DMS53 (cell line): ENCODE measurements at regions not wholly inside any gene's neighbourhood (a gene's known extent, or its start where the extent isn't known, plus 50 kb on each side); places are given as distances from the start of the nearest gene placed in this dataset.
"Not testable (repeated sequence)": the region's sequence is repeated elsewhere in the genome, so short reads cannot be mapped to it uniquely, and the experiment has no call there.

Experiments
- DNase-seq: peaks from one replicate; lab custom pipeline; 2025; lab: John Stamatoyannopoulos, UW

DNA sequence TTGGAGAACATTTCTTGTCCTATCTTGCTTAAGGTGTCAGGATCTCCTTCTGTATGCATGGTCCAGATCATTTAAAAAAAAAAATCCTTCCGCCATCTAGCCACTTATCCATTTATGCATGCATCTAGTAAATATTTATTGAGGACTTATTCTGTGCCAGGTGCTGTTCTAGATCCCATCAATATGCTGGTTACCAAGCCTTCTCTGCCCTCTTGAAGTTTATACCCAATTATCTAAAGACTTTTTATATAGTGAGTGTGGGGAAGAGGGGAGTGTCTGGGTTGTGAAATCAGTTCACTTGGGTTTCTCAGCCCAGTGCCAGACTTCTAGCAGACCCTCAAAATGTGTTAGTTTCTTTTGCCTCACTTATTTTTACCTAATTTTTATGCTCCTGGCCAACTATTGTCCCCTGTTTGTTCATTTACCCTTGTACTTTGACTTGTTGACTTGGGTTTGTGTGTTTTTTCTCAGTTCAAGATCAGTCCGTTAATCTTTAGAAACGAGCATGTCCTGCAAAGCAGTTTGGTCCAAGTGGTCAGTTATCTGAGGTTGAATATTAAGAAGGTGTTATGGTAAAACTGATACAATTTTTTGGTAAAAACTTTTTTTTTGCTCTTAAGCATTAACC is 488.9 kb downstream of the PCNX1 start:
- DNase-seq = peak; percentile 49

DNA sequence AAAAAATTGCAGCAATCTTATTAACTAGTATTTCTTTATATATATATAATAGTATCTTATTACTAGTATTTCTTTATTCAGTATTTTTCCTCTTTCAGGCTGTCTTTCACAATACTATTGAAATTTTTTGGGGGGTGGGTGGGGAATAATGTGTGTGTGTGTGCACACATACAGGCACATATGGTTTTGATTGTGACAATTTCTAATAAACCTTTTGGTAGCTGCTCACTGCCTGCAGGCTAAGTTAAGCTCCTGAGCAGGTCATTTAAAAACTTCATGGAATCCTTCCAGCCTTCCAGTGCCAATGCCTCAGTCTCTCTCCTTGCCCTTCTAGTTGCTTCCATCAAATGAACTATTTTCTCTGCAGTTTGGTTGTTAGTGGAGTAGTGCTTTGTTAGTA is 490.1 kb downstream of the PCNX1 start:
- no peak for DNase-seq

DNA sequence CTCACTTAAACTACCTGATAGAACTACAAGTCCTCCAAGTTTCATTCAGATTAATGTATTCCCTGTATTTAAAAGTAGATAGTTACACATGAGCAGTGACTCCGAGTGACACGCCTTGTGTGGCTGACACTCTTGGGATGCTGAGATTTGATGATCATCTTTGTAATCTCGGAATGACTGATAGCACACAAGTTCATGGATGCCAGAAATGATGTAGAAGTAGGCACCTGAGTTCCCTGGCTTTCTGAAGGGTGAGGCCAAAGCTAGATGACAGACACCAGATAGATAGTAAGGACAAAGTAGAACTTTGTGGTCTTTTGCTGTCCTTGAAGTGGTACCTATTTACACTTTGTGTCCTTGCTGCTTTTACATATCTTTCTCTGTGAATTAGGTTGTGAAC is 491.2 kb downstream of the PCNX1 start:
- no peak for DNase-seq

DNA sequence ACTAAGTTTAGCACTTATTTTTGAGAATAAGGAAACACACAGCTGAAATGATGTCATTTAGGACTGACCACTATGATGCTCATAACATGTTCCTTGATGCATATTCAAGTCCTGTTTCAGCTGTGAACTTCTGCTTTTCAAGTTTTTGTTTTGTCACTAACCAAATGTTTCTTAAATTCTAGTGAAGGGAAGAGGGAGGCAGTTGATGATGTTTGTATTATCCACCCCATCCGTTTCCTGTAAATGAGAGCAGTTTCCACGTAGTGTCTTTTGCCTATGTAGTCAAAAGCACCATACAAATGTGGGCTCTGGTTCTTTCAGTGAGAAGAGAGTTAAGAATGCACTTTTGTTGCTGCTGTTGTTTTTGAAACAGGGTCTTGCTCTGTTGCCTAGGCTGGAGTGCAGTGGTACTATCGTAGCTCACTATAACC is 491.8 kb downstream of the PCNX1 start:
- no peak for DNase-seq

DNA sequence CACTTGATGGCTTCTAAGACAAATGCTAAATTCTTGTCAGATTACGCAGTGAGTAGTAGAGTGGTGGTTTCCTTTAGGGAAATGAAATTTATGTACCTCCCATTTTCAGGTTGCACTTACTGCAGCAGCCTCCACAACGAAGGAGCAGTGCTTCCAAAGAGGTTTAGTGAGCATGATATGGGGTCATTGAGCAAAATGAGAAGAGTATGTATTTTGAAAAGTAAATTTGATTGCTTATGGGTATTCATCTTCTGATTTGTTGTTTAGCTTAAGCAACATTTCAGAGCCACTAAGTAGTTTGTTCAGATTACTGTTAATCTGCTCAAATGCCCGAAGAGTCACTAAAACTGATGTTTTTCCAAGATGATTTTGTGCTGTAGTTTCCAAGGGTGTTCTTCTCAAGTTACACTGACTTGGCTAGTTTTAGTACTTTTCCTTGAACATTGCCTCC is 493.6 kb downstream of the PCNX1 start:
- DNase-seq = no peak

DNA sequence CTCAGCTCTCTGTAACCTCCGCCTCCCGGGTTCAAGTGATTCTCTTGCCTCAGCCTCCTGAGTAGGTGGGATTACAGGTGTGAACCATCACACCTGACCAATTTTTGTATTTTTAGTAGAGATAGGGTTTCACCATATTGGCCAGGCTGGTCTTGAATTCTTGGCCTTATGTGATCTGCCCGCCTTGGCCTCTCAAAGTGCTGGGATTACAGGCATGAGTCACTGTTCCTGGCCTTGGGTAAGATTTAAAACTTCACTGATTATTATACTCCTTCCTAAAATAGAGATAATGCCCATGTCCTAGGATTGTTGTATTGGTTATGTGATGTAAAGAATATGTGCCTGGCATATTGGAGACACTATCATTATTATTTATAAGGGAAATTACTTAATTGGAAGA is 495.2 kb downstream of the PCNX1 start:
- DNase-seq = not testable (repeated sequence)

DNA sequence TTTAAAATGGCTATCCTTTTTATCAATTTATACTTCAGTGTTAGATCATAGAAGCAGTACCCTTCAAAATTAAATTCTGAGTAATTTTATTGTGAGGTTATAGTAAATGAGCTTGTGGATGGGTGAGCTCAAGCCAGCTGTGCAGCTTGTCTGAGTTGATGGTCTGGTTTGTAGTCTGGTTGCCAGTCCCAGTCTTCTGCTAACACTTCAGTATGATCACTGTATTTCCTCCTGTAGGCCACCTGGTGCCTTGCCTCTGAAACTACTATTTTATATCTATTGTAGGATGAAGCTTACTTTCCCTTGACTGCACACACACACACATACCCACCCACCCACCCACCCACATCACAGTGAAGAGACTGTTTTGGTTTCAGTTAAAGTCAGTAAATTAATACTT is 496.4 kb downstream of the PCNX1 start:
- DNase-seq = peak; percentile 69

- DNase-seq = no peak
Observed at GRCh38 chr14:71405676-71406075, 498.4 kb downstream of the PCNX1 start.

- no peak for DNase-seq
Observed at GRCh38 chr14:71408362-71409030, 501.2 kb downstream of the PCNX1 start.

DNA sequence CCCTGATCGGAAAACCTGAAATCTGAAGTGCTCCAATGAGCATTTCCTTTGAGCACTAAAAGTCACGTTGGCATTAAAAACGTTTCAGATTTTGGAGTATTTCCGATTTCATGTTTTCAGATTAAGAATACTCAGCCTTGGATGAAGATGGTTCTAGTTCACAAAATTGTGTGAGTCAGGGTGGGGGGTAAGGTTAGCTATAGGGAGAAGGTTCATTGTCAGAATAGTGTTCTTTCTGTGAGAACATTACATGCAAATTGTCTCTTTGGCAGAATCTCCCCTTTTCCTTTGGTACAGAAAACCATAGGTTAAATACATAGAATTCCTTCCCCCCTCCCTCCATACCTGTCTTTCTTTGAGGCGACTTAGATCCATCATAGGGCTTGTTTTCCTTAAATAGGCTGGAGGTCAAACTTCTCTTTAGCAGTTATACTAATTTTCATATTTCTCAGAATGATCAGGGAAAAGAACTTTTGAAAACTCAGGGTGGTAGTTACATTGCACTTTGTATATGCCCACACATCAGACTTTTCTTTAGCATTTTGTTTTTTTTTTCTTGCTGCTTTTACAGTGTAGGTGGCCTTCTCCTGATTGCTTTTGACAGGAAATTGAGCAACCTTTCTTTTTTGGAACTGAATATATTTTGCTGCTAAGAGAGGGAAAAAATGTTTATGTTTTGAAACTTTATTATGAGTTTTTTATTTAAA is 503.5 kb downstream of the PCNX1 start:
- no peak for DNase-seq

DNA sequence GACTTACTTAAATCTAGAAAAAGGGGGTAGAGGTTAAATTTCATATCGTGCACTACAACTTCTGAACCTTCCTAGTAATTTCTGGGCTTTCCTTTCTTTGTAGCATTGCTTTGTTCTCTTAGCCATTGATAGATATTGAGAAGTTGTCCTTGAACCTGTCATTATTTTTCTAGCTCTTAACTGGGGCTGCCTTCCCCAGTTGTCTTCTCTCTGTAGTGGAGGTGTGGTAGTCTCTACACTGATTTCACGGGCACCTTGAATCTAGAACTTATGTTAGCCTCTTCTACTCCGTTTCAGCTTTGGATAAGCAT is 504.0 kb downstream of the PCNX1 start:
- DNase-seq = no peak

DNA sequence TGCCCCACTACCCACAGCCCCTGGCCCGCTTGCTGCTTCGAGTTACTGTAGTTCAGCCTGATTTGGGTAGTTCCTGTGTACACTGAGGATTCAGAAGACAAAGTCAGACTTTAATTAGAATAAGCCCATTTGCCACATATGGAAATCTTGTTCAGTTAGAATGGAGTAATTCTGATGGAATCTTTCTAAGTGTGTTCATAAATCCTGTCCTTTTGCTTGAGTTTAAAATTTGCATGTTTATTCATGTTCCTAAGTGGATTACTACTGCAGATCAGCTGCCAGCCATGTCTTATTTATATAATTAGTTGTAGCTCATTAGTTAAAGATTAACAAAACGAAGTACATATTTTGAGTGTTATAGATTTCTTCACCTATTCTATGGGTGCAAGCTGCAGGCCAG is 504.5 kb downstream of the PCNX1 start:
- no peak for DNase-seq

GRCh38 chr14:71414631-71415403 is 507.6 kb downstream of the PCNX1 start:
- no peak for DNase-seq

DNA sequence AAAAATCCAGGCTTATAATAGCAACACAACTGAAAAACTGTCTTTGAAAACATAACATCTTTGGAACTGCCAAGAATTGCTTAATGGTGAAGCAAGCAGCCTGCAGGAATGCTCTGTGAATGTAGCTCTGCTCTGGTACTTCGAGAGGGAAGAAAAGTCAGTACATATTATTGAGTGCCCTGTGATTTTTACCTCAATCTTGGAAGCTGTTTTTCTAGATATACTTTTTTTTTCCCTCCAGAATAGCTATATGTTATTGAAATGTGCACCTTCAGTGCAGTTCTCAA is 508.1 kb downstream of the PCNX1 start:
- DNase-seq = no peak

DNA sequence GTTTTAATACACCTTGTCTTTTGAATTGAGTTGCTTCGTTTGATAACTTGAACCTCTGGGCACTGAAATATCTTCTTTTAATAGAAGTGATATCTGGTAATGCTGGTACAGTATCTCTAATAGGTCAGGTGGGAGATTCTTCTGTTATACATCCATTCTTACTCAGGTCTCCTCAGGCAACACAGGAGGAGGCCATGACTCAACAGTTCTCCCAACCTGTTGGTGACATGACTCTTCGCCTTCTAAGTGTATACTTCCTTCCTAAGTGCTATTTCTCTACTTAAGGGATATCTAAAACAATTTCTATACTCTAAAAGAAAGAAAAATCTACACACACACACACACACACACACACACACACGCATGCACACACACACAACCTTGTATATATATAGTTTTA is 509.1 kb downstream of the PCNX1 start:
- DNase-seq = no peak

DNA sequence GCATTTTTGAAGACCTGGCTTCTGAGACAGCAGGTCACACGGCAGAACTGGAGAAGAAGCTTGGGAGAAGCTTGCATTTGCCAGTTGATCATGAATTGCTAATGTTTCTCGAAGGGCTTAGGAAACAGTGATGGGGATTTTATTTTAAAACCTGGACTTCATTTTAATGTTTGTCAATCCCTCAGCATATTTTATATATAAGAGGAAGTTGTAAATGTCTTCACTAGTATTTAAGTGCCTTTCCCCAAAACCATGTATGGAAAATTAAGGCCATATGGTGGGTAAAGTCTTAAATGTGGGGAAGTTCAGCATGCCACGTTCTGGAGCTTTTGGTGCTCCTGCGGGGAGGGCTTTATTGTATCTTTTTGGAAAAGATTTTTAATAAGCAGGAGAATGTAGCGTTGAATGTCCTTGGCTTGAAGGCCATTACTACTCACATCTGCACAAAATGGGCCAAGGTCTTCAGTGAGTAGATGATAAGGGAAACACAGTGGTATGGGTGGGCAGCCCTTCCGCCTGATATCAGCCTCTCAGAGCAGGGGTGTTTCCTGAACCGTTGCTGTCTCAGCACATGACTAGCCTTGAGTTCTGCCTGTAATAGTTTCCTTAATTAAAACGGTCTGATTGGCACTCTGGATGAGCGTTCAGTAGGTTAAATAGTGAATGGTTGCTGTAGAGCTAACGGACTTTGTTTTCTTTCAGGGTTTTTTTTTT is 511.4 kb downstream of the PCNX1 start:
- DNase-seq = no peak

DNA sequence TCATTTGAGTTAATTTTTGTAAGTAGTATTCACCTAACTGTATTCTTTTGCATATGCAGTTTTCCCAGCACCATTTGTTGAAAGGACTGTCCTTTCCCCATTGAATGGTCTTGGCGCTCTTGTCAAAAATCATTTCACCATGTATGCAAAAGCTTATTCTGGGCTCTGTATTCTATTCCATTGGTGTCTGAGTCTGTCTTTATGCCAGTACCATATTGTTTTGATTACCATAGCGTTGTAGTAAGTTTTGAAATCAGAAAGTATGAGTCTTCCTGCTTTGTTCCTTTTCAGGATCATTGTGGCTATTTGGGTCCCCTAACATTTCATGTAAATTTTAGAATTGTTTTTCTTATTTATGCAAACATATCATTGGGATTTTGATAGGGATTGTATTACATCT is 508.7 kb upstream of the RGS6 start:
- no peak for DNase-seq

DNA sequence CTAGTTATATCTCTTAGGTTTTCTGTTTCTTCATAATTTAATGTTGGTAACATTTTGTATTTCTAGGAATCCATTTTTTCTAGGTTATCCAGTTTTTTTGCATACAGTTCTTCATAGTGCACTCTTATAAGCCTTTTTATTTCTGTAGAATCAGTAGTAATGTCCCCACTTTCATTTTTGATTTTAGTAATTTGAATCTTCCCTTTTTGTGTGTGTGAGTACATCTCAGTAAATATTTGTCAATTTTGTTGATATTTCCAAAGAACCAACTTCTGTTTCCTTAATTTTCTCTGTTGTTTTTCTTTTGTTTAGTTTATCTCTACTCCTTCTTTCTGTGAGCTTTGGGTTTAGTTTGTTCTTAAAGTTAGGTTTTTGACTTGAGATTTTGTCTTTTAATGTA is 507.3 kb upstream of the RGS6 start:
- no peak for DNase-seq

DNA sequence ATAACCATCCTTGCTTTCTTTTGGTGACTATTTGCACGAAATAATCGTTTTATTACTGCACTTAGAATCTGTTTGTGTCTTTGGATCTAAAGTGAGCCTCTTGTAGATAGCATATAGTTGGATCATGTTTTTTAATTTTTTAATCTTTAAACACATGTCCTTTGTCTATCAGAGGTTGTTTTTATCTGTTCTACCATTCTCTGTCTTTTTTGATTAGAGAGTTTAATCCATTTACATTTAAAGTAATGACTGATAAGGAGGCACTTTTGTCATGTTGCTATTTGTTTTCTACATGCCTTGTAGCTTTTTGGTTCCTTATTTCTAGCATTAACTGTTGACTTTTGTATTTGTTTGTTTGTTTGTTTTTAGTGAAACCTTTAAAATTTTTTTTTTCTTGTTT is 506.2 kb upstream of the RGS6 start:
- no peak for DNase-seq

GRCh38 chr14:71429902-71430301 is 502.3 kb upstream of the RGS6 start:
- DNase-seq = no peak

GRCh38 chr14:71430321-71430677 is 501.9 kb upstream of the RGS6 start:
- DNase-seq = no peak

DNA sequence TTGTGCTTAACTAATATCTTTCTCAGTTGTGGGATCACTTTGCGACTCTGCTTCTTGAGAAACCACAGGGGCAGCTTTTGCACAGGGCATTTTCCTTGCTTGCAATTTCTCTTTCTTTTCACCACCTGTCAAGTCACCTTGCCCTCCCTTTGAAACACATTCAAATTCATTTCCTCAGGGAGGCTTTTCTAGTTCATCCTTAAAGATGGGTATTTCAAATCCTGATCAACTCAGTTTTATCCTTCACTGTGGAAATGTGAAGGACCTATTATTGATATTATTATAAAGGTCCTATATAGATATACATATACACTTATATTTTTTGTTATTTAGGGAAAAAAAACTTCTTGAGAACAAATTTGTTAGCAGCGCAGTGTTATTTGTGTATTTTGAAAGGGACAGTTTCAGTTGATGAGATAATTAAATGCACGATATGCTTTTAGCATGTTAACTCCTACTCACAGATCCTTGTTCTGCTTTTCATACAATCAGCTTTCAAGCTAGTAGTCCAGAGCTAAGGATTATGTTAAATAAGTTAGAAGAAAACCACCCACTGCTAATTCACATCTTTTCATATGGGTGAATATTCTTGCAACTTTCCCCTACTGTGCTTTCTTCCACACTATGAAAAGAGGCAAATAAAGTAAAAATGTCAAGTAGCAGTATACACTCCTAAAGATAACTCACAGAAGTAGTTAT is 501.4 kb upstream of the RGS6 start:
- DNase-seq = no peak
